ENCODE measurements at regions not wholly inside any gene's neighbourhood (a gene's known extent, or its start where the extent isn't known, plus 50 kb on each side); places are given as distances from the start of the nearest gene placed in this dataset.

- TF ChIP-seq ZNF133 (CRISPR knock-in tag; IDR thresholded peaks at IDR 0.05) (no peak), ZFP91 (CRISPR knock-in tag; IDR thresholded peaks at IDR 0.05) (no peak), HNRNPK (IDR thresholded peaks at IDR 0.05; ENCODE audit: low read depth, low read length, poor library complexity, severe bottlenecking) (no peak), PHF8 (IDR thresholded peaks at IDR 0.05; ENCODE audit: borderline replicate concordance, low read length) (no peak), ZNF639 (CRISPR knock-in tag; conservative IDR thresholded peaks at IDR 0.05 in 1 of 2, IDR thresholded peaks at IDR 0.05 in 1 of 2) (no peak), SMAD3 (CRISPR knock-in tag; conservative IDR thresholded peaks at IDR 0.05) (no peak), POLR2B (IDR thresholded peaks at IDR 0.05; ENCODE audit: low read depth, partially characterized antibody) (no peak), ZBTB49 (CRISPR knock-in tag; IDR thresholded peaks at IDR 0.05; ENCODE audit: borderline replicate concordance) (no peak)
- TF ChIP-seq, protein P1, sequence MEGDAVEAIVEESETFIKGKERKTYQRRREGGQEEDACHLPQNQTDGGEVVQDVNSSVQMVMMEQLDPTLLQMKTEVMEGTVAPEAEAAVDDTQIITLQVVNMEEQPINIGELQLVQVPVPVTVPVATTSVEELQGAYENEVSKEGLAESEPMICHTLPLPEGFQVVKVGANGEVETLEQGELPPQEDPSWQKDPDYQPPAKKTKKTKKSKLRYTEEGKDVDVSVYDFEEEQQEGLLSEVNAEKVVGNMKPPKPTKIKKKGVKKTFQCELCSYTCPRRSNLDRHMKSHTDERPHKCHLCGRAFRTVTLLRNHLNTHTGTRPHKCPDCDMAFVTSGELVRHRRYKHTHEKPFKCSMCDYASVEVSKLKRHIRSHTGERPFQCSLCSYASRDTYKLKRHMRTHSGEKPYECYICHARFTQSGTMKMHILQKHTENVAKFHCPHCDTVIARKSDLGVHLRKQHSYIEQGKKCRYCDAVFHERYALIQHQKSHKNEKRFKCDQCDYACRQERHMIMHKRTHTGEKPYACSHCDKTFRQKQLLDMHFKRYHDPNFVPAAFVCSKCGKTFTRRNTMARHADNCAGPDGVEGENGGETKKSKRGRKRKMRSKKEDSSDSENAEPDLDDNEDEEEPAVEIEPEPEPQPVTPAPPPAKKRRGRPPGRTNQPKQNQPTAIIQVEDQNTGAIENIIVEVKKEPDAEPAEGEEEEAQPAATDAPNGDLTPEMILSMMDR (IDR thresholded peaks at IDR 0.05 in 2 of 3, conservative IDR thresholded peaks at IDR 0.05 in 1 of 3; ENCODE audit: insufficient read depth in 2 of 3, low read depth in 1 of 3, low read length in 3 of 3): no peak
- TF ChIP-seq, protein P2, sequence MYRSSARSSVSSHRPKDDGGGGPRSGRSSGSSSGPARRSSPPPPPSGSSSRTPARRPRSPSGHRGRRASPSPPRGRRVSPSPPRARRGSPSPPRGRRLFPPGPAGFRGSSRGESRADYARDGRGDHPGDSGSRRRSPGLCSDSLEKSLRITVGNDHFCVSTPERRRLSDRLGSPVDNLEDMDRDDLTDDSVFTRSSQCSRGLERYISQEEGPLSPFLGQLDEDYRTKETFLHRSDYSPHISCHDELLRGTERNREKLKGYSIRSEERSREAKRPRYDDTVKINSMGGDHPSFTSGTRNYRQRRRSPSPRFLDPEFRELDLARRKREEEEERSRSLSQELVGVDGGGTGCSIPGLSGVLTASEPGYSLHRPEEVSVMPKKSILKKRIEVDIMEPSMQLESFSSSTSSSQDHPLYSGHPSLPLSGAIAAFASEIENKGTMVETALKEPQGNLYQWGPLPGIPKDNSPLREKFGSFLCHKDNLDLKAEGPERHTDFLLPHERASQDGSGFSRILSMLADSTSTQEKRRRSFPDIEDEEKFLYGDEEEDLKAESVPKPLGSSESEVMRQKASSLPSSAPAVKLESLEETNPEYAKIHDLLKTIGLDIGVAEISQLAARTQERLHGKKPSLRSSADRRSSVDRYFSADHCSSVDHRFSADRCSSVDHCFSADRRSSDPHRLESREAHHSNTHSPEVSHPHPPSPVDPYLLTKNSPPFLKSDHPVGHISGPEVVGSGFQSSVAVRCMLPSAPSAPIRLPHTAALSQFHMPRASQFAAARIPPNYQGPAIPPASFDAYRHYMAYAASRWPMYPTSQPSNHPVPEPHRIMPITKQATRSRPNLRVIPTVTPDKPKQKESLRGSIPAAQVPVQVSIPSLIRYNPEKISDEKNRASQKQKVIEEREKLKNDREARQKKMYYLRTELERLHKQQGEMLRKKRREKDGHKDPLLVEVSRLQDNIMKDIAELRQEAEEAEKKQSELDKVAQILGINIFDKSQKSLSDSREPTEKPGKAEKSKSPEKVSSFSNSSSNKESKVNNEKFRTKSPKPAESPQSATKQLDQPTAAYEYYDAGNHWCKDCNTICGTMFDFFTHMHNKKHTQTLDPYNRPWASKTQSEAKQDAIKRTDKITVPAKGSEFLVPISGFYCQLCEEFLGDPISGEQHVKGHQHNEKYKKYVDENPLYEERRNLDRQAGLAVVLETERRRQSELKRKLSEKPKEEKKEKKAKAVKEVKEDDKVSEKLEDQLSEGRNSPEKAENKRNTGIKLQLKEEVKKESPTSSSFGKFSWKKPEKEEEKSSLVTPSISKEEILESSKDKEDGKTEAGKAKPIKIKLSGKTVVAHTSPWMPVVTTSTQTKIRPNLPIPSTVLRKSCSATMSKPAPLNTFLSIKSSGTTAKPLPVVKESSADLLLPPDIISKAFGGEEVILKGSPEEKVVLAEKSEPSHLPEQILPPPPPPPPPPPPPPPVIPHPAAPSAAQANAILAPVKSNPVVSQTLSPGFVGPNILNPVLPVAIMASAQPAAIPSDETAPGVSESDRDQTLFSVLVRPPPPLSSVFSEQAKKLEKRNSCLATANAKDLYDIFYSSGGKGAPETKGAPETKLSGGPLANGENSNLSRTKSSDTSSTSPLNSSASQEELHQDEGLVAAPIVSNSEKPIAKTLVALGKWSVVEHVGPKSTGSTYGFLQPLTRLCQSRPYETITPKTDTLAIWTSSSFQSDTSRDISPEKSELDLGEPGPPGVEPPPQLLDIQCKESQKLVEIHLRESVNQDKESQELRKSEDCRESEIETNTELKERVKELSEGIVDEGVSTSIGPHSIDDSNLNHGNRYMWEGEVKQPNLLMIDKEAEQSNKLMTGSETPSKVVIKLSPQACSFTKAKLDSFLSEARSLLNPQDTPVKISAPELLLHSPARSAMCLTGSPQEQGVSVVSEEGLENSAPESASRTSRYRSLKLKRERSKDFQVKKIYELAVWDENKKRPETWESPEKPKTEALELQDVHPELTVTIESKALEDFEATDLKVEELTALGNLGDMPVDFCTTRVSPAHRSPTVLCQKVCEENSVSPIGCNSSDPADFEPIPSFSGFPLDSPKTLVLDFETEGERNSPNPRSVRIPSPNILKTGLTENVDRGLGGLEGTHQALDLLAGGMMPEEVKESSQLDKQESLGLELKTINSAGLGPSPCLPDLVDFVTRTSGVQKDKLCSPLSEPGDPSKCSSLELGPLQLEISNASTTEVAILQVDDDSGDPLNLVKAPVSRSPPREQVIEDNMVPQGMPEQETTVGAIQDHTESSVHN (IDR thresholded peaks at IDR 0.05; ENCODE audit: borderline replicate concordance in 1 of 2, low read depth in 1 of 2): no peak
- TF ChIP-seq, protein P3, sequence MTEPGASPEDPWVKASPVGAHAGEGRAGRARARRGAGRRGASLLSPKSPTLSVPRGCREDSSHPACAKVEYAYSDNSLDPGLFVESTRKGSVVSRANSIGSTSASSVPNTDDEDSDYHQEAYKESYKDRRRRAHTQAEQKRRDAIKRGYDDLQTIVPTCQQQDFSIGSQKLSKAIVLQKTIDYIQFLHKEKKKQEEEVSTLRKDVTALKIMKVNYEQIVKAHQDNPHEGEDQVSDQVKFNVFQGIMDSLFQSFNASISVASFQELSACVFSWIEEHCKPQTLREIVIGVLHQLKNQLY (CRISPR knock-in tag; conservative IDR thresholded peaks at IDR 0.05): no peak
Observed at GRCh38 chr11:8335683-8336082, 72.0 kb upstream of the LMO1 start.

Data from K562 (cell line).